ENCODE measurements at regions not wholly inside any gene's neighbourhood (a gene's known extent, or its start where the extent isn't known, plus 50 kb on each side); places are given as distances from the start of the nearest gene placed in this dataset.

- TF ChIP-seq EZH2 (IDR thresholded peaks at IDR 0.05; ENCODE audit: borderline replicate concordance, insufficient read depth, low read depth, low read length, poor library complexity, severe bottlenecking) (no peak), CTCF (IDR thresholded peaks at IDR 0.05) (no peak)
Observed at GRCh38 chr20:55417836-55418235, 587.5 kb downstream of the CBLN4 start.
